Neural progenitor cell (in vitro differentiated cells): ENCODE measurements at regions not wholly inside any gene's neighbourhood (a gene's known extent, or its start where the extent isn't known, plus 50 kb on each side); places are given as distances from the start of the nearest gene placed in this dataset.

Source experiments
- EZH2 ChIP-seq: fragments of 200-600 bp; sonication (generic); IDR thresholded peaks from 2 replicates; pipeline ENCODE4 v1.6.1; 2017; ENCODE audit warnings: antibody characterized with exemption, mild to moderate bottlenecking, moderate library complexity
- EZH2phosphoT487 ChIP-seq: fragments of 200-600 bp; sonication (generic); IDR thresholded peaks from 2 replicates; pipeline ENCODE4 v1.6.1; 2017; ENCODE audit warnings: antibody characterized with exemption
- TF ChIP-seq, protein P1 (sequence below): fragments of 200-600 bp; sonication (generic); IDR thresholded peaks from 2 replicates; pipeline ENCODE4 v1.5.1; 2017; ENCODE audit warnings: antibody characterized with exemption, mild to moderate bottlenecking

- TF ChIP-seq, protein P1, sequence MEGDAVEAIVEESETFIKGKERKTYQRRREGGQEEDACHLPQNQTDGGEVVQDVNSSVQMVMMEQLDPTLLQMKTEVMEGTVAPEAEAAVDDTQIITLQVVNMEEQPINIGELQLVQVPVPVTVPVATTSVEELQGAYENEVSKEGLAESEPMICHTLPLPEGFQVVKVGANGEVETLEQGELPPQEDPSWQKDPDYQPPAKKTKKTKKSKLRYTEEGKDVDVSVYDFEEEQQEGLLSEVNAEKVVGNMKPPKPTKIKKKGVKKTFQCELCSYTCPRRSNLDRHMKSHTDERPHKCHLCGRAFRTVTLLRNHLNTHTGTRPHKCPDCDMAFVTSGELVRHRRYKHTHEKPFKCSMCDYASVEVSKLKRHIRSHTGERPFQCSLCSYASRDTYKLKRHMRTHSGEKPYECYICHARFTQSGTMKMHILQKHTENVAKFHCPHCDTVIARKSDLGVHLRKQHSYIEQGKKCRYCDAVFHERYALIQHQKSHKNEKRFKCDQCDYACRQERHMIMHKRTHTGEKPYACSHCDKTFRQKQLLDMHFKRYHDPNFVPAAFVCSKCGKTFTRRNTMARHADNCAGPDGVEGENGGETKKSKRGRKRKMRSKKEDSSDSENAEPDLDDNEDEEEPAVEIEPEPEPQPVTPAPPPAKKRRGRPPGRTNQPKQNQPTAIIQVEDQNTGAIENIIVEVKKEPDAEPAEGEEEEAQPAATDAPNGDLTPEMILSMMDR, result no peak
- TF ChIP-seq EZH2 (no peak), EZH2phosphoT487 (no peak)
Measured at GRCh38 chr5:25095261-25095660, 450.5 kb upstream of the CDH10 start.
